Omental fat pad (tissue), 3 donors: ENCODE measurements at regions not wholly inside any gene's neighbourhood (a gene's known extent, or its start where the extent isn't known, plus 50 kb on each side); places are given as distances from the start of the nearest gene placed in this dataset.

Experiments
- ATAC-seq: fragments of 150-250 bp; one replicate; pipeline ENCODE4 v1.9.1; 2016; ENCODE audit warnings: mild to moderate bottlenecking, moderate library complexity; ENCODE audit not compliant: low FRiP score
- DNase-seq: peaks from one replicate; pipeline ENCODE4 v3.0.0-alpha.2; 2019; ENCODE audit warnings: low spot score
- TF ChIP-seq, protein P1 (sequence below), 3 donors: fragments of 450-650 bp; IDR thresholded peaks; one replicate each; pipeline ENCODE4 v1.5.1; 2016 to 2017; ENCODE audit warnings: antibody characterized with exemption in 3 of 3, mild to moderate bottlenecking in 3 of 3, moderate library complexity in 2 of 3

GRCh38 chr5:74166064-74166463 is 474.5 kb downstream of the ENC1 start:
- ATAC-seq (no peak), DNase-seq (no peak)
- TF ChIP-seq, protein P1, sequence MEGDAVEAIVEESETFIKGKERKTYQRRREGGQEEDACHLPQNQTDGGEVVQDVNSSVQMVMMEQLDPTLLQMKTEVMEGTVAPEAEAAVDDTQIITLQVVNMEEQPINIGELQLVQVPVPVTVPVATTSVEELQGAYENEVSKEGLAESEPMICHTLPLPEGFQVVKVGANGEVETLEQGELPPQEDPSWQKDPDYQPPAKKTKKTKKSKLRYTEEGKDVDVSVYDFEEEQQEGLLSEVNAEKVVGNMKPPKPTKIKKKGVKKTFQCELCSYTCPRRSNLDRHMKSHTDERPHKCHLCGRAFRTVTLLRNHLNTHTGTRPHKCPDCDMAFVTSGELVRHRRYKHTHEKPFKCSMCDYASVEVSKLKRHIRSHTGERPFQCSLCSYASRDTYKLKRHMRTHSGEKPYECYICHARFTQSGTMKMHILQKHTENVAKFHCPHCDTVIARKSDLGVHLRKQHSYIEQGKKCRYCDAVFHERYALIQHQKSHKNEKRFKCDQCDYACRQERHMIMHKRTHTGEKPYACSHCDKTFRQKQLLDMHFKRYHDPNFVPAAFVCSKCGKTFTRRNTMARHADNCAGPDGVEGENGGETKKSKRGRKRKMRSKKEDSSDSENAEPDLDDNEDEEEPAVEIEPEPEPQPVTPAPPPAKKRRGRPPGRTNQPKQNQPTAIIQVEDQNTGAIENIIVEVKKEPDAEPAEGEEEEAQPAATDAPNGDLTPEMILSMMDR (IDR thresholded peaks at IDR 0.05): no peak

- DNase-seq: no peak
These were observed 475.7 kb downstream of the ENC1 start for GRCh38 chr5:74164725-74165235.

GRCh38 chr5:74162524-74162923 is 478.0 kb downstream of the ENC1 start:
- no peak for DNase-seq
- TF ChIP-seq, protein P1 (IDR thresholded peaks at IDR 0.05): no peak
- ATAC-seq: no peak

More at GRCh38 chr5:74164725-74165235, 475.7 kb downstream of the ENC1 start:
- TF ChIP-seq, protein P1 (IDR thresholded peaks at IDR 0.05): no peak
- no peak for ATAC-seq

DNA sequence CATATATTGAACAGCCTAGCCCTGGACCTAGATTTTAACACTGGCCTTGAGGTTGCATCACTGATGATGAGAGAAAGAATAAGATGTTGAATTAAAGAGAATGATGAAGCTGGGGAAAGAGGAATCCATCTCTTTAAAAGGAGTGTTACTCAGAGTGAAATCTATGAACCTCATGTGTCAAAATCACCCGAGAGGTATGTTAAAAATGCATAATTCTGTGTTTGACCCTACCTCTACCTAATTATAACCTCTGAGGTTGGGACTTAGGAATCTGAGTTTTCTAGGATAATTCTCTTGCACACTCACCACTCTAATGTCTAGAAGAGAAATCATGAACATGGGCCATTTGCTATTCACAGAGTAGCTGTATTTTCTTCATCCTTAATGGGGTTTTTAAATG is 479.4 kb downstream of the ENC1 start:
- TF ChIP-seq, protein P1 (IDR thresholded peaks at IDR 0.05): no peak
- ATAC-seq: no peak
- no peak for DNase-seq

GRCh38 chr5:74156728-74157383 is 483.7 kb downstream of the ENC1 start:
- no peak for DNase-seq
- no peak for ATAC-seq
- TF ChIP-seq, protein P1 (IDR thresholded peaks at IDR 0.05): no peak

DNA sequence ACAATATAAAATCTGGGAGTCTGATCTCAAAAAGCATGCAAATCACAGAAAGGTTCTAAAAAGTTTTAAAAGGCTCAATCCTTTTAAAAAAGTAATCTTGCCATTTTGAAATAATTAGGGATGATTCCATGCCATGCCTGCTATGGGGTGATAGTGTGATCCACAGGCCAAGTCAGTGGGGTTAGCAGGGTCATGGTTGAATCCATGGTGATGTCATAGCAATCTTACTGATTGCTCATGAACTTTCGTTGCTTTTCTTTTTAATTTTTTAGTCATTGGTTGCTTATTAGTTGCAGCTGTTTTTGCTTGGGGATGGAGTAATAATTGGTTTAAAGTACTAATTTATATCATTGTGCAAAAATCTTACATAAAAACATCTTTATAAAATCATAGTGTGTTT is 485.0 kb downstream of the ENC1 start:
- TF ChIP-seq, protein P1 (IDR thresholded peaks at IDR 0.05): no peak
- DNase-seq (no peak), ATAC-seq (no peak)

DNA sequence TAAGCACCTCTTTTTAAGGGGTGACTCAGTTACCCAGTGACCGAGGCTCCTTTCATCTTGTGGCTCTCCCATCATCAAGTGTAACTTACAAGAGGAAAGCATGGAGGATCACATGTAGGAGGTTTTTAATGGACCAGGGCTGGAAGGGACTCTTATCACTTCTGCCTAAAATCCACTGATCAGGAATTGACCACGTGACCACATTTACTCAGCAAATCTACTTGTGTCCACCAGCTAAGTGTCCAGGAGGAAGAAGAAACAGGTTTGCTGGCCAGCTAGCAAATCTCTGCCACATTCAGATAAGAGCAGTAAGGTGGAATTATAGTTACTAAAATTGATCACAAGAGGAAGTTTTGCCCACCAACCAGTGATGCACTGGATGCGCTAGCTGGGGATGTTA is 486.0 kb downstream of the ENC1 start:
- TF ChIP-seq, protein P1 (IDR thresholded peaks at IDR 0.05): no peak
- DNase-seq: no peak
- no peak for ATAC-seq
